GM18505 (cell line): ENCODE measurements at regions not wholly inside any gene's neighbourhood (a gene's known extent, or its start where the extent isn't known, plus 50 kb on each side); places are given as distances from the start of the nearest gene placed in this dataset.

Experiments
- ATAC-seq: cut with Tn5 transposase; IDR thresholded peaks from one replicate; pipeline ENCODE4 v1.9.1; 2021; ENCODE audit not compliant: unreplicated experiment
- POLR2A ChIP-seq: IDR thresholded peaks from 4 replicates; pipeline ENCODE4 v1.6.1; 2011; ENCODE audit warnings: borderline replicate concordance; ENCODE audit not compliant: insufficient read depth, insufficient read length; ENCODE audit errors: extremely low read depth

- no peak for TF ChIP-seq POLR2A
- no peak for ATAC-seq
Observed at GRCh38 chr3:148226246-148226645, 471.5 kb upstream of the AGTR1 start.

- no peak for TF ChIP-seq POLR2A
- no peak for ATAC-seq
Observed at GRCh38 chr3:148227534-148227933, 470.2 kb upstream of the AGTR1 start.

GRCh38 chr3:148229107-148229506 lies 468.6 kb upstream of the AGTR1 start:
- no peak for TF ChIP-seq POLR2A
- ATAC-seq = peak; percentile 78

GRCh38 chr3:148230473-148230872 lies 467.2 kb upstream of the AGTR1 start:
- no peak for ATAC-seq

GRCh38 chr3:148232389-148232788 lies 465.3 kb upstream of the AGTR1 start:
- ATAC-seq = no peak
- TF ChIP-seq POLR2A = no peak

More at GRCh38 chr3:148230473-148230872, 467.2 kb upstream of the AGTR1 start:
- no peak for TF ChIP-seq POLR2A

- ATAC-seq = no peak
- no peak for TF ChIP-seq POLR2A
Observed at GRCh38 chr3:148233403-148233802, 464.3 kb upstream of the AGTR1 start.

- no peak for TF ChIP-seq POLR2A
- no peak for ATAC-seq
Observed at GRCh38 chr3:148234536-148234935, 463.2 kb upstream of the AGTR1 start.

GRCh38 chr3:148235566-148235965 lies 462.1 kb upstream of the AGTR1 start:
- no peak for TF ChIP-seq POLR2A
- ATAC-seq = no peak

GRCh38 chr3:148238421-148238821 lies 459.3 kb upstream of the AGTR1 start:
- TF ChIP-seq POLR2A = no peak
- ATAC-seq = no peak

- ATAC-seq = no peak
- no peak for TF ChIP-seq POLR2A
Observed at GRCh38 chr3:148240351-148240750, 457.4 kb upstream of the AGTR1 start.

GRCh38 chr3:148243609-148244008 lies 454.1 kb upstream of the AGTR1 start:
- no peak for ATAC-seq
- TF ChIP-seq POLR2A = no peak

- no peak for TF ChIP-seq POLR2A
- ATAC-seq = no peak
Observed at GRCh38 chr3:148246291-148246923, 451.3 kb upstream of the AGTR1 start.

- no peak for ATAC-seq
- TF ChIP-seq POLR2A = no peak
Observed at GRCh38 chr3:148253713-148254112, 444.0 kb upstream of the AGTR1 start.

GRCh38 chr3:148254402-148254801 lies 443.3 kb upstream of the AGTR1 start:
- no peak for TF ChIP-seq POLR2A
- no peak for ATAC-seq
